Neural cell (in vitro differentiated cells): ENCODE measurements at regions not wholly inside any gene's neighbourhood (a gene's known extent, or its start where the extent isn't known, plus 50 kb on each side); places are given as distances from the start of the nearest gene placed in this dataset.

ENCODE experiments used
- EP300 ChIP-seq: fragments of 450-650 bp; conservative IDR thresholded peaks from 2 replicates; pipeline ENCODE4 v1.6.1; 2014; ENCODE audit warnings: antibody characterized with exemption, mild to moderate bottlenecking, moderate library complexity; ENCODE audit not compliant: poor library complexity, severe bottlenecking
- POLR2AphosphoS5 ChIP-seq: IDR thresholded peaks from 2 replicates; pipeline ENCODE4 v1.6.1; 2012
- TF ChIP-seq, protein P1 (sequence below): fragments of 450-650 bp; IDR thresholded peaks from 2 replicates; pipeline ENCODE4 v1.5.1; 2014; ENCODE audit warnings: antibody characterized with exemption, mild to moderate bottlenecking, moderate library complexity; ENCODE audit not compliant: poor library complexity, severe bottlenecking

DNA sequence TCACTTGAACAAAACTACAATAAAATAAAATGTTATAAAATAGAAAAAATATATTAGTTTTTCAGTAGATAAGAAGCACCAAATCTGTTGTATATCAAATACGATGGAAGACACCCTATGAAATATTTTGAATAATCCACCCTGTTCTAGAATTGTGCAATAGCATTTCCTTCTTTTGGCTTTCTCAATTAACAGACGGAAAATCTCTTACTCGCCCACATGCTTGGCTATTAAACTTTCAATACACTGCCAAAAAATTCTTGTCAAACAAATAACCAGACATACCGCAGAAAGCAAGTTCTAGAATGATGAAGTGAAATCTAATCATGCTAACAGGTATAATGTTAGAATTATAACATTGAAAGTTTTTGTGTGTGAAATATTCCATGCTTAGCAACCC lies 671.6 kb upstream of the SLIT2 start:
- TF ChIP-seq, protein P1, sequence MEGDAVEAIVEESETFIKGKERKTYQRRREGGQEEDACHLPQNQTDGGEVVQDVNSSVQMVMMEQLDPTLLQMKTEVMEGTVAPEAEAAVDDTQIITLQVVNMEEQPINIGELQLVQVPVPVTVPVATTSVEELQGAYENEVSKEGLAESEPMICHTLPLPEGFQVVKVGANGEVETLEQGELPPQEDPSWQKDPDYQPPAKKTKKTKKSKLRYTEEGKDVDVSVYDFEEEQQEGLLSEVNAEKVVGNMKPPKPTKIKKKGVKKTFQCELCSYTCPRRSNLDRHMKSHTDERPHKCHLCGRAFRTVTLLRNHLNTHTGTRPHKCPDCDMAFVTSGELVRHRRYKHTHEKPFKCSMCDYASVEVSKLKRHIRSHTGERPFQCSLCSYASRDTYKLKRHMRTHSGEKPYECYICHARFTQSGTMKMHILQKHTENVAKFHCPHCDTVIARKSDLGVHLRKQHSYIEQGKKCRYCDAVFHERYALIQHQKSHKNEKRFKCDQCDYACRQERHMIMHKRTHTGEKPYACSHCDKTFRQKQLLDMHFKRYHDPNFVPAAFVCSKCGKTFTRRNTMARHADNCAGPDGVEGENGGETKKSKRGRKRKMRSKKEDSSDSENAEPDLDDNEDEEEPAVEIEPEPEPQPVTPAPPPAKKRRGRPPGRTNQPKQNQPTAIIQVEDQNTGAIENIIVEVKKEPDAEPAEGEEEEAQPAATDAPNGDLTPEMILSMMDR, result no peak
- TF ChIP-seq EP300, result no peak
- no peak for TF ChIP-seq POLR2AphosphoS5
